OCI-LY3 (cell line): ENCODE measurements at regions not wholly inside any gene's neighbourhood (a gene's known extent, or its start where the extent isn't known, plus 50 kb on each side); places are given as distances from the start of the nearest gene placed in this dataset.

Source experiments
- EZH2phosphoT487 ChIP-seq: fragments of 200-600 bp; shearing (Covaris generic); IDR thresholded peaks from 2 replicates; pipeline ENCODE4 v1.6.1; 2018; ENCODE audit warnings: antibody characterized with exemption, mixed run types, low read depth
- TF ChIP-seq, protein P1 (sequence below): fragments of 200-600, 300-600 bp; sonication (generic); IDR thresholded peaks from 2 replicates; pipeline ENCODE4 v1.5.1; 2014; ENCODE audit warnings: antibody characterized with exemption, low read length, low read depth

DNA sequence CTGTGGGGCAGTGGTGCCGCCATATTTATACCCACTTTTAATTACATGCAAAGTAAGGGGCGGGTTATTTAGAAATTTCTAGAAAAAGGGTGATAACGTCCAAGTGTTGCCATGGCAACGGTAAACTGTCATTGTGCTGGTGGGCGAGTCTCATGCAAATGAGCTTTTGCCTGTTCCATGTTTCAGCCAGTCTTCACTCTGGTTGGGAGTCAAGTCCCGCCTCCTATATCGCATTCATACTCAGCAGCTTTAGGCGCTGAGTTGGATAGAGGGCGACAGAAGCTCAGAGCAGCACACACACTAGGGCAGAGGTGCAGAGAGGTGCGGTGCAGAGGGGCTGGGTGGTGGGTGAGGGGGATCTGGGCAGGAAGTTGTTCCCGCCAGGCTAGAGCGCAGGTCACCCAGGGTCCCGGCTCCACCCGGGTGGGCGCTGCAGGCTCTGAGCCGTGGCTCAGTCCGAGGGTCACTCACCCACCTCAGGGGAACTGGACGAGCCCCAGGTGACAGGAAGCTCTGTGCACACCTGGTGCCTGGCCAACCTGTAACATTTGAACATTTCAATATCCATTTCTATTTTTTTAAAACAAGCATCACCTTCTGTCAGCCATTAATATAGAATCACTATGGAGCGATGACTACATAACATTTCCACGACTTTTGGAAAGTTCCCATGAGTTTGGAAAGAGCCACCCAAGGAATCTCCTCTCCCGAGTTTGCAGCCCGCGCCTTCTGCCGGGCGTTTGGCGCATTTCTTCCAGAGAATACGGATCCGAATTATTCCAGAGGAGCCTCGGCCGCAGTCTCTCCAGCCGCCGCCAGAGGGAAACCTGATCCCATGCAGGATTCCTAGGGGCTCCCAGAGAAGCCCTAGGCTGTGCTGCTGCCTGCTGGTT lies 89.1 kb upstream of the PHACTR3 start:
- TF ChIP-seq, protein P1, sequence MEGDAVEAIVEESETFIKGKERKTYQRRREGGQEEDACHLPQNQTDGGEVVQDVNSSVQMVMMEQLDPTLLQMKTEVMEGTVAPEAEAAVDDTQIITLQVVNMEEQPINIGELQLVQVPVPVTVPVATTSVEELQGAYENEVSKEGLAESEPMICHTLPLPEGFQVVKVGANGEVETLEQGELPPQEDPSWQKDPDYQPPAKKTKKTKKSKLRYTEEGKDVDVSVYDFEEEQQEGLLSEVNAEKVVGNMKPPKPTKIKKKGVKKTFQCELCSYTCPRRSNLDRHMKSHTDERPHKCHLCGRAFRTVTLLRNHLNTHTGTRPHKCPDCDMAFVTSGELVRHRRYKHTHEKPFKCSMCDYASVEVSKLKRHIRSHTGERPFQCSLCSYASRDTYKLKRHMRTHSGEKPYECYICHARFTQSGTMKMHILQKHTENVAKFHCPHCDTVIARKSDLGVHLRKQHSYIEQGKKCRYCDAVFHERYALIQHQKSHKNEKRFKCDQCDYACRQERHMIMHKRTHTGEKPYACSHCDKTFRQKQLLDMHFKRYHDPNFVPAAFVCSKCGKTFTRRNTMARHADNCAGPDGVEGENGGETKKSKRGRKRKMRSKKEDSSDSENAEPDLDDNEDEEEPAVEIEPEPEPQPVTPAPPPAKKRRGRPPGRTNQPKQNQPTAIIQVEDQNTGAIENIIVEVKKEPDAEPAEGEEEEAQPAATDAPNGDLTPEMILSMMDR: no peak
- no peak for TF ChIP-seq EZH2phosphoT487
